ENCODE measurements at regions not wholly inside any gene's neighbourhood (a gene's known extent, or its start where the extent isn't known, plus 50 kb on each side); places are given as distances from the start of the nearest gene placed in this dataset.

GRCh38 chr13:104310861-104311260 lies 1244.6 kb upstream of the SLC10A2 start:
- no peak for TF ChIP-seq CTCF (IDR thresholded peaks at IDR 0.05; ENCODE audit: control insufficient read depth, insufficient read depth, low read depth, low read length, missing control alignments)
- no peak for DNase-seq (ENCODE audit: low read depth)
- H3K4me3 ChIP-seq (ENCODE audit: control insufficient read depth, low read depth, low read length), result no peak overlapping the region

DNA sequence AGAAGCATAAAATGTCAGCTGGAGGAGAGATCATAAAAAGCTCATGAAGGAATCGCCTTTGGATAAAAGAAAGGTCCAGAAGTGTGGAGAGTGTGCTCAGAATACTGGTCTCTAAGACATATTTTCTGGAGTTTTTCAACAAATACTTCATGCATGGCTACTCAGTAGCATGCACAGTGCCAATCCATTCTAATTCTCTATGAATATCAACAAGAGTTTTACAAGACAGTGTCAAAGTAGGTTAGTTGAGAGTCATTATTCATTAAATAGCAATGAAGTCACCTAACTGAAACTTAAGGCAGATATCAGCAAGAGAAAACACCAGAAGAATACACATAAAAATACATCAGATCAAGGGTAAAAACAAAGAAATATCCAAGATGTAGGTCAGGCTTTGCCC lies 1243.2 kb upstream of the SLC10A2 start:
- DNase-seq (ENCODE audit: low read depth), result no peak
- TF ChIP-seq CTCF (IDR thresholded peaks at IDR 0.05; ENCODE audit: control insufficient read depth, insufficient read depth, low read depth, low read length, missing control alignments), result no peak
- no peak overlapping the region for H3K4me3 ChIP-seq (ENCODE audit: control insufficient read depth, low read depth, low read length)

DNA sequence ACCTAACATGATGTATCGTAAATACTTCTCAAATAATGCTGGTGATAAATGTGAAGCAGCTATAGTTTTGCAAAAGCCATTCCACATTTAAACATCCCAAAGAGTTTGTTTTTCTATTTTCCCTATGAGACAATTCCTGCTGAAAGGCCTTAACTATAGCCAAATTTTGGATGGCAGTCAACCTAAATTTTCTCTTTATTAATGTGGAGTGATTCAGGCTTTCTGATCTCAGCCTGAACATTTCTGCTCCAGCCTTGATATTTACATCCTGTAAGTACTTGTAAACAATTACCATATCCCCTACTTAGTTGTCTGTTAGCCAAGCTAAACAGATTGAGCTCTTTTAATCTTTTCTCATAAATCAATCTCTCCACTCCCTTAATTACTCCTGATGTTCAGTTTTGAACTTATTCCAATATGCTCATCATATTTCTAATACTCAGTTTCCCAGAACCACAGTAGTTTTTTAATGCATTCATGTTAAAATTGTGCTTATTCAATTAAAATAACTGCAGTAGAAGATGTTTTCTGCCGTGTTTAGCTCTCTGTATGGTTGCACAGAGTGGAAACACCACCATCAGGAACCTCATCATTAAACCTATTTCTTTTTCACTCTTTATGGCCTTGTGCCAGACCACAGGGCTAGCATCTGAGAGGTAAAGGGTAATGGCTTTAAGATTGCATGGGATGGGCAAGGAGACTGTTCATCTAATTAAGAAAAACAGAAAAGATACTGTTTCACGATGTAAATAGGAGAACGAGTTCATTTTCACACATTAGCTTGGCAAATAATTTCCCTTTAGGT lies 1235.2 kb upstream of the SLC10A2 start:
- no peak overlapping the region for H3K4me3 ChIP-seq (ENCODE audit: control insufficient read depth, low read depth, low read length)
- TF ChIP-seq CTCF (IDR thresholded peaks at IDR 0.05; ENCODE audit: control insufficient read depth, insufficient read depth, low read depth, low read length, missing control alignments), result no peak
- no peak for DNase-seq (ENCODE audit: low read depth)

- TF ChIP-seq CTCF (IDR thresholded peaks at IDR 0.05; ENCODE audit: control insufficient read depth, insufficient read depth, low read depth, low read length, missing control alignments), result no peak
- H3K4me3 ChIP-seq (ENCODE audit: control insufficient read depth, low read depth, low read length), result no peak overlapping the region
- DNase-seq (ENCODE audit: low read depth), result no peak
Observed at GRCh38 chr13:104297075-104297474, 1230.9 kb upstream of the SLC10A2 start.

DNA sequence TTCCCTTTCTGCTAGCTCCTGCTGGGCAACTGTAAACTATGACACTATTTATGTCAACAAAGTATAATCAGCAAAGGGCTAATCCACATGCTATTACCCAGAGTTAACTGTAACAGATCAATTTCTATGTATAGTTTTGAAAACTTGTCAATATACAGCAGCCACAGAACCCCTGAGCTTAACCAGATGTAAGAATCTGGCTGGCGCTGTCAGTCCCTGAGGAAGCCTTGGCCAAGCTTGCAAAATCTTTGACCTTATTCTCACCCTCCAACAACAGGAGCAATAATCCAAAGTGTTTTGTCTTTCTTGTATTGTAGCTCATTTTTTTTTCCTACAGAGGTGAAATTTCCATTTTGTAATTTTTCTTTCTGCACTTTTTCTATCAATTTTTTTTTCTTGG lies 1230.1 kb upstream of the SLC10A2 start:
- no peak for DNase-seq (ENCODE audit: low read depth)
- H3K4me3 ChIP-seq (ENCODE audit: control insufficient read depth, low read depth, low read length), result no peak overlapping the region
- no peak for TF ChIP-seq CTCF (IDR thresholded peaks at IDR 0.05; ENCODE audit: control insufficient read depth, insufficient read depth, low read depth, low read length, missing control alignments)

DNA sequence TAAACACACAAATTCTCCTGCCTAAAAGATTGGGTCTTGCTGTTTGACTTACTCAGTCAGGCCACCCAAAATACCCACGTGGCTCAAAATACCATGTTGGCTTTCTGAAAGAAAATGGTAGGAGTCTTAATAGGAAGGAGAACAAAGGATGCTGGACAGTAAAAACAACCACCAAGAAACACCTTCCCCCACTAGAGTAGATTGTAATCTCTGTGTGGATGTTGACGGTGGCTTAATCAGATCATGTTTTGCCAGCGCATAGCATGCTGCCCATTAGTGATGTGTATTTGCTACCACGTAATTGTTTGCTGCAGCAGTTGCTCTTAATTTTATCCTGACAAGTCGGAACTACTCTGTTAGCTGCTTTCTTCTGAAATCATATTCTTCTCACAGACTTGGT lies 1229.3 kb upstream of the SLC10A2 start:
- TF ChIP-seq CTCF (IDR thresholded peaks at IDR 0.05; ENCODE audit: control insufficient read depth, insufficient read depth, low read depth, low read length, missing control alignments), result no peak
- no peak for DNase-seq (ENCODE audit: low read depth)
- no peak overlapping the region for H3K4me3 ChIP-seq (ENCODE audit: control insufficient read depth, low read depth, low read length)

Measured in AG09309 (cell line).